Activated T-cell treated with anti-CD3 and anti-CD28 coated beads for 48 hours (primary cell): ENCODE measurements at regions not wholly inside any gene's neighbourhood (a gene's known extent, or its start where the extent isn't known, plus 50 kb on each side); places are given as distances from the start of the nearest gene placed in this dataset.
"Not testable (repeated sequence)": the region's sequence is repeated elsewhere in the genome, so short reads cannot be mapped to it uniquely, and the experiment has no call there.

ENCODE experiments used
- DNase-seq: peaks from one replicate; pipeline ENCODE4 v3.0.0-alpha.2; 2020; ENCODE audit warnings: low read depth

DNA sequence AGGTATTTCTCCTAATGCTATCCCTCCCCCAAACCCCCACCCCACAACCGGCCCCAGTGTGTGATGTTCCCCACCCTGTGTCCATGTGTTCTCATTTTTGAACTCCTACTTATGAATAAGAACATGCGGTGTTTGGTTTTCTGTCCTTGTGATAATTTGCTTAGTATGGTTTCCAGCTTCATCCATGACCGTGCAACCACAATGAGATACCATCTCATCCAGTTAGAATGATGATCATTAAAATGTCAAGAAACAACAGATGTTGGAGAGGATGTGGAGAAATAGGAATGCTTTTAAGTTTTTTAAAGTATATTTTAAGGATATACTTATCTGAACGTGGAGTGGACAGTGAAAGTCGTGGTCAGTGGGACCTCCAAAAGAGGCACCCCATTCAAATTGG, 745.0 kb upstream of the AMELY start:
- DNase-seq = no peak

DNA sequence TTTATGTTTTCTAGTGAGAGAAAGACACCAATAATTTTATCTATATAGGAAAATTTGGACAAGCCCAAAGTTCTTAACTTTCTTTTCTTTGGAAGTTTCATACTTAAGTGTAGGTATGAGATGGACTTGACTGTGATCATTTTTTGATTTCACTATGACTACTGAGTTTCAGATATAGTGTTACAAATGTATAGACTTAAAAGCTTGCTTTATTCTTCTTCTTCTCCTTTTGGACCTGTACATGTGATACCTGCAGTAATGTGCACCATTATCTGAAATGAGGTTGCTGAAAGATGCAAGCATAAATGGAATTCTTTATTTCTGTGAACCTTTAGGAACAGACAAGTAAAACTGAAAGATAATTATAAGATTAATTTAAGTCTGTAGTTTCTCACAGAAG, 743.4 kb upstream of the AMELY start:
- DNase-seq = no peak

DNA sequence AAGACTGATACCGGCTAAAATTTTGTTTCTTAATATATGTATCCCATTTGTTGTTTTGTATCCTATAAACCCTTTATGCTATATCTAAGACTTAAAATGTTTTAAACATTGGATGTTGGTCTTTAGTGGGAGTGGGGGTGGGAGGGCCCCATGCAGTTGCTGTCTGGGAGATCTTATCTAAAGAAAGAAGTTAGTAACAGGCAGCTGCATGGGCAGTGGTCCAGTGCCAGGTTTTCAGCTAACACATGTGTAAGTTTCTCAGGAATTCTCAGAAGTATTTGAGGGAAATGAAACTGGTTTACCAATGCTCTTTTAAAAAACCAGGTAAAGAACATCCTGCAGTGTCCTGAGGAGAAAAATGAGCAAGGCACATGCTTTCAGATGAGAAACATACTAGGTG, 738.3 kb upstream of the AMELY start:
- DNase-seq = not testable (repeated sequence)
